AG04450 (cell line): ENCODE measurements at regions not wholly inside any gene's neighbourhood (a gene's known extent, or its start where the extent isn't known, plus 50 kb on each side); places are given as distances from the start of the nearest gene placed in this dataset.

Source experiments
- CTCF ChIA-PET: fragments of 300-600, 350-600 bp; formaldehyde crosslinking; extraction: SDS; loops from one replicate; lab custom pipeline; 2022; ENCODE audit warnings: antibody characterized with exemption, inconsistent platforms; lab: Charles Lee
- POLR2A ChIA-PET: fragments of 350-600 bp; formaldehyde crosslinking; extraction: SDS; loops from one replicate; lab custom pipeline; 2021; ENCODE audit warnings: antibody characterized with exemption, inconsistent platforms; lab: Yijun Ruan, JAX
- DNase-seq: peaks from one replicate; pipeline ENCODE4 v3.0.0-alpha.2; 2011; ENCODE audit warnings: low read depth, low spot score
- H3K27ac ChIP-seq: one replicate; pipeline ENCODE4 v1.5.1; 2012; ENCODE audit warnings: low read depth, low read length, control low read depth
- H3K27me3 ChIP-seq: one replicate; pipeline ENCODE4 v1.6.0; 2012; ENCODE audit warnings: low read length; ENCODE audit not compliant: control insufficient read depth, insufficient read depth
- H3K4me3 ChIP-seq: 2 replicates; pipeline ENCODE4 v1.5.1; 2011; ENCODE audit warnings: mild to moderate bottlenecking, low read depth, low read length, control low read depth
- H3K9me3 ChIP-seq: 2 replicates; pipeline ENCODE4 v1.5.1; 2012; ENCODE audit warnings: low read length; ENCODE audit not compliant: control insufficient read depth, insufficient read depth
- CTCF ChIP-seq: IDR thresholded peaks from 2 replicates; pipeline ENCODE4 v1.5.1; 2011; ENCODE audit warnings: low read depth, low read length, control low read depth, inconsistent platforms

DNA sequence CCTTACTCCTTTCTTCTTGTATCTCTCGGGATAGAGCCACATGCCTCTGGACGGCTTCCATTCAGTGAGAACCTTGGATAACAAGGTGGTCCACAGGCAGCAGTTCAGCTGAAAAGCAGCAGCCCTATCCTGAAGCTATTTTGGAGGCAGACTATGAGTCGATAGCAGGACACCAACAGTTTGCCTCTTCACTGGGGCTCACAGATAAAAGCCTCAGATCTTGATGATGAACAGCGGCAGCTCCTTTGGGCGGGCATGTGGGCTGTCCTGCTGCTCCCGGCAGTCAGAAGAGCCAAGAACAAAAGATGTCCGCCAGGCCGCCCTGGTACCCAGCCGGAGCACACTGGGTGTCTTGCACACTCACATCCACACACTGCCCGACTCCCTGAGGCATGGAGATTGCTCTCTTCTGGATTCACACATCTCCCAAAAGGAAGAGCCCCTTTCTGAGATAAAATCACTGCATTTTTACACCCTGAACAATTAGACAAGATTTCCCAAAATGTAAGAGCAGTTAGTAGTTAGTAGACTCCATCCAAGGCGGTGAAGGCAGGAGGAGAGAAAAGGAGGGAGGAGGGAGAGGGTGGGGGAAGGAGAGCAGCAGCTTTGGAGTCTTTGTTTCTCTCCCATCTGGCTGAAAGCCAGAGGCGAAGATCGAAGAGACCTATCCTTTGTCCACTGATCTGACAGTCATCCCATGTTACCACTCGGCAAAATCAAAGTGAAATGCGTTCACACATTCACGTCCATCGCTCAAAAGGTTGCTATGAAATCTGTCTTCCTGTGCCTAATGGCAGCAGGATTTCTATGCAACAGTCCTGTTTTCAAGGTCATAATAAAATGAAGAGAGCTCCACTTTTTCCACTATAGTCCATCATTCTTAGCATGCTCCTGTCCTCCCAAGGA, 90.1 kb upstream of the KLF7 start:
- Histone ChIP-seq H3K9me3 (no peaks in the 10 kb centered on the region), H3K27me3 (no peaks in the 10 kb centered on the region), H3K4me3 (no peak overlapping the region), H3K27ac (peak overlapping the region; percentile 97)
- no peak for TF ChIP-seq CTCF
- CTCF ChIA-PET = interaction anchor here (0.9 to 2.1 kb wide), 2 partner anchors 126 to 217 kb away, joined by 3 to 9 read pairs; no protein-coding TSS in a partner anchor
- DNase-seq = no peak
- POLR2A ChIA-PET = interaction anchor here (1.0 to 6.6 kb wide), 4 partner anchors 16 to 90 kb away, joined by 3 to 213 read pairs (median 28); partner anchors contain the start of gene KLF7

GRCh38 chr2:207256476-207257207, 90.9 kb upstream of the KLF7 start:
- ChIA-PET CTCF (interaction anchor here (1.0 to 2.1 kb wide), 3 partner anchors 216 to 456 kb away, joined by 4 to 9 read pairs (median 4); no protein-coding TSS in a partner anchor), POLR2A (interaction anchor here (1.0 to 6.6 kb wide), 6 partner anchors 10 to 91 kb away, joined by 3 to 213 read pairs (median 4); partner anchors contain the start of gene KLF7)
- no peaks in the 10 kb centered on the region for H3K9me3 ChIP-seq
- TF ChIP-seq CTCF = no peak
- no peak for DNase-seq
- H3K4me3 ChIP-seq = no peak overlapping the region
- peak overlapping the region; percentile 97 for H3K27ac ChIP-seq
- no peaks in the 10 kb centered on the region for H3K27me3 ChIP-seq

DNA sequence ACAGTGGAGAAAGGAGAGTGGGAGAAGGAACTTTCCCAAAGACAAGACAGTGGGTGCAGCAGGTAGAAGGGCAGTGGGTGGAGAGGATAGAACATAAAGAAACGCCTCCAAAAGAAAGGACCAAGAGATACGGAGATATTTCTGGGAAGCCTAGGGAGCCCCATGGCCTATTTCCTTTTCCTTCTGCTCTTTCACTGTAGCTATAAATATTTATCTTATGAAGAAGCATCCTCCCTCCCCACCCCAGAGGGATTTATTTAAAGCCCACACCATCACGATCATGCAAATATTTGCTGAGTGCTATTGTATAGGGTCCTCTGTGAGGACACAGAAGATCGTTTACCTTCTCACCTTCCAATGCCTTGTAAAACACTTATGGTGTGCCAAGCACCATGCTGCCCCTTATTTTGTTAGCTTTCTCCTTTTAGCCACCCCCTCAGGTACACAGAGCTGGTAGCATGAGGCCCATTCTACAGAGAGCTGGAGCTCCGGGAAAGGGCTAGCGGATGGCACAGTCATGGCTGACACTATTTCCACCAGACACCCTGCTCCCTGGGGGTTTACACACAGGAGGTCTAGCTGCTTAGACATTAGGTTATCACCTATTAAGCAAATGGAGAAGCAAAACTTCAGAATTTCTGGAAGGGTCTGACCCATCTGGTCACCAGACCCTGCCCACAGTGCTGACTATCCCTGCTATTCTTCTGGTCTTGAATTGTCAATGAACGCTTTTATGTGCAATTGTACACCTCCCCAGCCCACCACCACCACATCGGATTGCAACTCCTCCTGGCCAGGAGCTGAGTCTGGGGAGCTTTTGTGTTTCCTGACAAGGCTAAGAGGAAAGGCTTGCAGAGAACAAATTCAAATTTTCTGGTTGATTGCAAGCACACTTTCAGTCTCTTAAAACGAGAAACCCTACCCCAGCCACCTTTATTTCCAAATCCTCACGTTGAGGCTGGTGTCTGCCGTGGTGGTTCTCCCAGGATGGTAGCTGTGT, 91.8 kb upstream of the KLF7 start:
- DNase-seq = no peak
- POLR2A ChIA-PET = interaction anchor here (0.9 to 6.6 kb wide), 10 partner anchors 9 to 215 kb away, joined by 3 to 213 read pairs (median 6); partner anchors contain the start of gene KLF7
- Histone ChIP-seq H3K27me3 (no peaks in the 10 kb centered on the region), H3K4me3 (no peak overlapping the region), H3K9me3 (no peaks in the 10 kb centered on the region), H3K27ac (peak overlapping the region; percentile 97)
- CTCF ChIA-PET = interaction anchor here (1.0 to 2.1 kb wide), 5 partner anchors 18 to 457 kb away, joined by 3 to 9 read pairs (median 4); no protein-coding TSS in a partner anchor
- TF ChIP-seq CTCF = no peak

DNA sequence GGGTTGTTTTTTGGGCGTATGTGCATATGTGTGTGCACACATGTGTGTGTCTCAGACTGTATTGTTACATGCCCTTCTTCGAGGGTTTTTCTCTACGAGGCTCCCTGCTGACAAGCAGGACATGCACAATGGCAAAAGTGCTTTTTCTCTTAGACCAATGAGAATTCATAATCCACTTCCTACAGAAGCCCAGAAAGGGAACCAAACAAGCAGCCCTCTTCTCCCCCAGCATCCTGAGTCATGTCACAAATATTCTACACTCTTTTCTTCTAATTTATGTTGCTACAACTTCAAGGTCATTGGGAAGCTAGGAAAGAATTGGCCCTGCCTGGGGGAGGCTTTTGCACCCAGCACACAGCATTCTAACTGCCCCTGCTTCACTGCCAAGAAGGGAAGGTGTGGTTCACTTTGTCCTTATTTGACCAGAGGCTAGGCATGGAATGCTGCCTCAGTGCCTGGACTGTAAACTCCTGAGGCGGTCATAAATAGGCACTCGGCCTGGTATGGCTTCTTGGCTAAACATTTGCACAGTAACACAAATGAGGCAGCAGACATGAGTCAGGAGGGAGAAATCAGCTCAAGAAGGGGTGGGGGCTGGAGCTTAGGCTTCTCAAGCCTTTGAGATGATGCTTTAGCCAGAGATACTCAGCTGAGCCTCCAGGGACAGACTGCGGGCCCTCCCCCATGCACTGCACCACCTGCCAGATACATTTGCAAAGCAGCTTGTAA, 92.7 kb upstream of the KLF7 start:
- POLR2A ChIA-PET = interaction anchor here (0.6 to 6.6 kb wide), 15 partner anchors 9 to 214 kb away, joined by 3 to 213 read pairs (median 4); partner anchors contain the start of gene KLF7

More for the DNA sequence above, 92.7 kb upstream of the KLF7 start:
- Histone ChIP-seq H3K27ac (peak overlapping the region; percentile 97), H3K27me3 (no peaks in the 10 kb centered on the region), H3K4me3 (no peak overlapping the region), H3K9me3 (no peaks in the 10 kb centered on the region)
- CTCF ChIA-PET = interaction anchor here (1.0 to 1.5 kb wide), 8 partner anchors 18 to 458 kb away, joined by 3 to 5 read pairs (median 3); no protein-coding TSS in a partner anchor
- peak; percentile 99 for DNase-seq
- TF ChIP-seq CTCF = peak; percentile 30
